ENCODE measurements at regions not wholly inside any gene's neighbourhood (a gene's known extent, or its start where the extent isn't known, plus 50 kb on each side); places are given as distances from the start of the nearest gene placed in this dataset.

DNA sequence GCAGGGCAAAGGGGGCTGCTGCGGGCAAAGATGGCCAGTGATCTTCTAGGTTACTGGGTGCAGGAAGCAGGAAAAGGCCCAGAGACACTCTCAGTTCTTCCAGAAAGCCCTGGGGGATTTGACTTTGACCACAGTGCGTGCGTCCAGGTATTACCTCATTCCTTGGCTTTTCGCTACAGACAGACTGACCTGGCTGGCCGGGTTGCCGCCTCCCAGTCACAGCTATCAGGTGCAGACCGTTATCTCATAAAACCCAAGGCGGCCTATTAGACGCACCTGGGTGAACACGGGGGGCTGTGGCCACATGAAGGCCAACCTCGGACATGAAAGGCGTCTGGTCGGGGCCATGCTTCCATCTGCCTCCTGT lies 80.3 kb downstream of the FOXL3 start:
- TF ChIP-seq EZH2 (IDR thresholded peaks at IDR 0.05; ENCODE audit: borderline replicate concordance, low read depth, low read length, severe bottlenecking) (no peak), JUN (IDR thresholded peaks at IDR 0.05; ENCODE audit: borderline replicate concordance, insufficient read depth, insufficient read length, low read depth) (no peak), GATA2 (IDR thresholded peaks at IDR 0.05; ENCODE audit: insufficient read depth, insufficient read length, low read depth, low read length) (no peak), MYC (IDR thresholded peaks at IDR 0.05; ENCODE audit: low read depth, low read length) (no peak), FOS (IDR thresholded peaks at IDR 0.05; ENCODE audit: borderline replicate concordance, insufficient read depth, low read length) (no peak)
- TF ChIP-seq, protein P1, sequence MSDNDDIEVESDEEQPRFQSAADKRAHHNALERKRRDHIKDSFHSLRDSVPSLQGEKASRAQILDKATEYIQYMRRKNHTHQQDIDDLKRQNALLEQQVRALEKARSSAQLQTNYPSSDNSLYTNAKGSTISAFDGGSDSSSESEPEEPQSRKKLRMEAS (IDR thresholded peaks at IDR 0.05; ENCODE audit: insufficient read depth, insufficient read length): no peak
- Histone ChIP-seq H3K4me3 (replicated peaks in 1 of 3; ENCODE audit: insufficient read depth in 1 of 3, low read depth in 1 of 3, low read length in 3 of 3) (no peak overlapping the region), H3K36me3 (ENCODE audit: control insufficient read depth in 2 of 2, extremely low read depth in 1 of 2, insufficient read depth in 2 of 2, low read length in 2 of 2) (no peaks in the 10 kb centered on the region), H4K20me1 (replicated peaks; ENCODE audit: control insufficient read depth, extremely low read depth, insufficient read depth, low read length) (no peaks in the 10 kb centered on the region), H3K27ac (ENCODE audit: insufficient read depth, low read depth, low read length) (no peak overlapping the region), H3K9me3 (replicated peaks; ENCODE audit: control insufficient read depth, insufficient read depth, low read length) (no peaks in the 10 kb centered on the region), H3K79me2 (ENCODE audit: control insufficient read depth, insufficient read depth, low read length) (no peaks in the 10 kb centered on the region), H3K27me3 (ENCODE audit: control insufficient read depth in 2 of 2, insufficient read depth in 2 of 2, low read length in 2 of 2) (no peaks in the 10 kb centered on the region), H2AFZ (ENCODE audit: low read depth, low read length) (no peak overlapping the region), H3K9ac (replicated peaks; ENCODE audit: extremely low read depth, insufficient read depth, low read length) (no peak overlapping the region), H3K4me2 (ENCODE audit: insufficient read depth, low read length) (no peak overlapping the region), H3K4me1 (ENCODE audit: control insufficient read depth, extremely low read depth, insufficient read depth, low read length) (peaks cover 16% of the 10 kb centered on the region), H3K9me1 (replicated peaks; ENCODE audit: control insufficient read depth, extremely low read depth, insufficient read depth, low read length) (no peaks in the 10 kb centered on the region)
- ChIA-PET POLR2A (no interaction called here), CTCF (no interaction called here)
- FAIRE-seq: no peak
- intact Hi-C loops (cut with micrococcal nuclease) (no loop called here), dilution Hi-C loops (cut with MboI; ENCODE audit: extremely low pct_ligation_motif_present, low sequenced_read_pairs) (no loop called here)
- no TSS peak for BruUV-seq (replicated peaks)
- no peak for DNase-seq (ENCODE audit: low read depth, low spot score)

DNA sequence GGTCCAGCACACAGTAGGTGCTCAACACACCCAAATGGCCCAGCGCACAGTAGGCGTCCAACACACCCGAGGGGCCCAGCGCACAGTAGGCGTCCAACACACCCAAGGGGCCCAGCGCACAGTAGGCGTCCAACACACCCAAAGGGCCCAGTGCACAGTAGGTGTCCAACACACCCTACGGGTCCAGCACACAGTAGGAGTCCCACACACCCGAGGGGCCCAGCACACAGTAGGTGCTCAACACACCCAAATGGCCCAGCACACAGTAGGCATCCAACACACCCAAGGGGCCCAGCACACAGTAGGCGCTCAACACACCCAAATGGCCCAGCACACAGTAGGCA lies 80.8 kb downstream of the FOXL3 start:
- H3K9me3 ChIP-seq (replicated peaks; ENCODE audit: control insufficient read depth, insufficient read depth, low read length): no peaks in the 10 kb centered on the region
- ChIA-PET CTCF (interaction anchor here (1.1 kb wide), 1 partner anchor 38 kb away, joined by 3 read pairs; no protein-coding TSS in a partner anchor), POLR2A (no interaction called here)
- dilution Hi-C loops (cut with MboI; ENCODE audit: extremely low pct_ligation_motif_present, low sequenced_read_pairs): no loop called here
- no peak overlapping the region for H2AFZ ChIP-seq (ENCODE audit: low read depth, low read length)
- H3K27ac ChIP-seq (ENCODE audit: insufficient read depth, low read depth, low read length): no peak overlapping the region
- BruUV-seq (replicated peaks): no TSS peak
- no peaks in the 10 kb centered on the region for H3K27me3 ChIP-seq (ENCODE audit: control insufficient read depth in 2 of 2, insufficient read depth in 2 of 2, low read length in 2 of 2)
- FAIRE-seq (no peak), DNase-seq (ENCODE audit: low read depth, low spot score) (no peak)
- H3K9ac ChIP-seq (replicated peaks; ENCODE audit: extremely low read depth, insufficient read depth, low read length): no peak overlapping the region
- H3K4me1 ChIP-seq (ENCODE audit: control insufficient read depth, extremely low read depth, insufficient read depth, low read length): peaks cover 15% of the 10 kb centered on the region
- no peak overlapping the region for H3K4me3 ChIP-seq (replicated peaks in 1 of 3; ENCODE audit: insufficient read depth in 1 of 3, low read depth in 1 of 3, low read length in 3 of 3)
- no peaks in the 10 kb centered on the region for H3K79me2 ChIP-seq (ENCODE audit: control insufficient read depth, insufficient read depth, low read length)
- H3K36me3 ChIP-seq (ENCODE audit: control insufficient read depth in 2 of 2, extremely low read depth in 1 of 2, insufficient read depth in 2 of 2, low read length in 2 of 2): no peaks in the 10 kb centered on the region
- no peaks in the 10 kb centered on the region for H3K9me1 ChIP-seq (replicated peaks; ENCODE audit: control insufficient read depth, extremely low read depth, insufficient read depth, low read length)
- TF ChIP-seq GATA2 (IDR thresholded peaks at IDR 0.05; ENCODE audit: insufficient read depth, insufficient read length, low read depth, low read length) (no peak), EZH2 (IDR thresholded peaks at IDR 0.05; ENCODE audit: borderline replicate concordance, low read depth, low read length, severe bottlenecking) (no peak), FOS (IDR thresholded peaks at IDR 0.05; ENCODE audit: borderline replicate concordance, insufficient read depth, low read length) (no peak), JUN (IDR thresholded peaks at IDR 0.05; ENCODE audit: borderline replicate concordance, insufficient read depth, insufficient read length, low read depth) (no peak), POLR2A (IDR thresholded peaks at IDR 0.05; ENCODE audit: low read depth, low read length) (no peak), MYC (IDR thresholded peaks at IDR 0.05; ENCODE audit: low read depth, low read length) (no peak), POLR2AphosphoS5 (IDR thresholded peaks at IDR 0.05; ENCODE audit: insufficient read depth, low read depth, low read length) (no peak)
- TF ChIP-seq, protein P1 (IDR thresholded peaks at IDR 0.05; ENCODE audit: insufficient read depth, insufficient read length): no peak
- TF ChIP-seq, protein P2, sequence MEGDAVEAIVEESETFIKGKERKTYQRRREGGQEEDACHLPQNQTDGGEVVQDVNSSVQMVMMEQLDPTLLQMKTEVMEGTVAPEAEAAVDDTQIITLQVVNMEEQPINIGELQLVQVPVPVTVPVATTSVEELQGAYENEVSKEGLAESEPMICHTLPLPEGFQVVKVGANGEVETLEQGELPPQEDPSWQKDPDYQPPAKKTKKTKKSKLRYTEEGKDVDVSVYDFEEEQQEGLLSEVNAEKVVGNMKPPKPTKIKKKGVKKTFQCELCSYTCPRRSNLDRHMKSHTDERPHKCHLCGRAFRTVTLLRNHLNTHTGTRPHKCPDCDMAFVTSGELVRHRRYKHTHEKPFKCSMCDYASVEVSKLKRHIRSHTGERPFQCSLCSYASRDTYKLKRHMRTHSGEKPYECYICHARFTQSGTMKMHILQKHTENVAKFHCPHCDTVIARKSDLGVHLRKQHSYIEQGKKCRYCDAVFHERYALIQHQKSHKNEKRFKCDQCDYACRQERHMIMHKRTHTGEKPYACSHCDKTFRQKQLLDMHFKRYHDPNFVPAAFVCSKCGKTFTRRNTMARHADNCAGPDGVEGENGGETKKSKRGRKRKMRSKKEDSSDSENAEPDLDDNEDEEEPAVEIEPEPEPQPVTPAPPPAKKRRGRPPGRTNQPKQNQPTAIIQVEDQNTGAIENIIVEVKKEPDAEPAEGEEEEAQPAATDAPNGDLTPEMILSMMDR (IDR thresholded peaks at IDR 0.05; ENCODE audit: extremely low read depth in 1 of 2, insufficient read depth in 1 of 2, low read depth in 1 of 2, low read length in 2 of 2): no peak
- intact Hi-C loops (cut with micrococcal nuclease): no loop called here
- no peaks in the 10 kb centered on the region for H4K20me1 ChIP-seq (replicated peaks; ENCODE audit: control insufficient read depth, extremely low read depth, insufficient read depth, low read length)
- H3K4me2 ChIP-seq (ENCODE audit: insufficient read depth, low read length): no peak overlapping the region

All from endothelial cell of umbilical vein (primary cell).